ENCODE measurements at regions not wholly inside any gene's neighbourhood (a gene's known extent, or its start where the extent isn't known, plus 50 kb on each side); places are given as distances from the start of the nearest gene placed in this dataset.
"Not testable (repeated sequence)": the region's sequence is repeated elsewhere in the genome, so short reads cannot be mapped to it uniquely, and the experiment has no call there.

DNA sequence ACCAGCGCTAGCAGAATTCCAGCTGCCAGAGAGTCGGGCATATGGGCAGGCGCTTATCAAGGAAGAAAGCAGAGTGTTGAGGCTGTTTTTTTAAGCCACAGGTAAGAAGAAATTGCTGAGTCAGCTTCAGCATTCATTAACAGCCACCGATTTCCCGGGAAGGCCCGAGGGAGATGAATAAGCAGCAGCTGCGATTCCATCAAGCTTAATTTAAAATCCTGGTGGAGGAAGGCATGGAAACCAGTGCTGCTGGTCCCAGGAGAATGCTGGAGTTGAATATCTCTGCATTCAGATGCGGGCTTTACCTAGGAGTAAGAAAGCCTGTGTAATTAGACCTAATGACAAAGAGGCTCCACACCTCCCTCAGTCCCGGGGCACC is 168.8 kb downstream of the BRD1 start (continued):
- no peak for TF ChIP-seq CREB1 (CRISPR knock-in tag; IDR thresholded peaks at IDR 0.05; ENCODE audit: low read depth)

DNA sequence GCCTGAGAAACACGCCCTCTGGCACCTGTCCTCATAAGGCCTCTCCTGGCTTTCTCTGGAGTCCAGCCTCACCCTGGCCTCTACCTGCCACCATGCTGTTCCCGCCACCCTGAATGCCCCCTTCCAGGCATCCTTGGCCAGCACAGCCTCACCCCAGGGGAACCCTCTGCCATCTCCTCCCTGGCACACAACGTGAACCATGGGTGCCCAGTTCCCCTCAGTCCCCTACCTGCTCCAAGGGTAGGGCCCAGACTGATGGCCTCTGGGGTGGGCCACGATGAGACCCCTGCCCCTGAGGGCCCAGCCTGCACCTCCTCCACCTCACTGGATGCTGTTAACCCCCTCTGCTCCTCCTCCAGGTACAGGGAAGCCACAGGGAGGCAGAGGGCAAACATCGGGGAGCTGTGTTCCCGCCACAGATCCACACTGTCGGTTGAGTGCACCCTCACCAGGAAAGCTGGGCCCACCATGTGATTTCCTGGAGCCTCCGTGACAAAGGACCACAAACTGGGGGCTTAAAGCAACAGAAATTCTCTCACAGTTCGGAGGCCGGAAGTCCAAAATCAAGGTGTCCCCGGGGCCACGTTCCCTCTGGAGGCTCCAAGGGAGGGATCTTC is 169.6 kb downstream of the BRD1 start:
- Mint-ChIP-seq H3K4me3 (no peak overlapping the region), H3K9me3 (no peaks in the 10 kb centered on the region), H3K36me3 (ENCODE audit: low read depth) (no peaks in the 10 kb centered on the region), H3K27me3 (ENCODE audit: insufficient read depth, low read depth, poor library complexity) (peaks cover 10% of the 10 kb centered on the region), H3K4me1 (peaks cover 33% of the 10 kb centered on the region), H3K27ac (no peak overlapping the region)
- Histone ChIP-seq H3K27me3 (ENCODE audit: insufficient read depth) (no peaks in the 10 kb centered on the region), H3K4me3 (no peak overlapping the region), H3K36me3 (ENCODE audit: insufficient read depth) (no peaks in the 10 kb centered on the region), H3K79me2 (replicated peaks; ENCODE audit: insufficient read depth) (no peaks in the 10 kb centered on the region), H3F3A (replicated peaks; ENCODE audit: low read depth) (no peaks in the 10 kb centered on the region), H2AFZ (no peak overlapping the region), H3K9me2 (ENCODE audit: insufficient read depth) (no peaks in the 10 kb centered on the region), H3K27ac (ENCODE audit: low read depth) (no peak overlapping the region), H3K4me1 (ENCODE audit: insufficient read depth) (no peaks in the 10 kb centered on the region), H3K4me2 (no peak overlapping the region), H4K20me1 (replicated peaks; ENCODE audit: insufficient read depth) (no peaks in the 10 kb centered on the region)
- TF ChIP-seq JUNB (IDR thresholded peaks at IDR 0.05; ENCODE audit: unreplicated experiment) (no peak), NANOG (IDR thresholded peaks at IDR 0.05; ENCODE audit: borderline replicate concordance) (no peak), CREB1 (CRISPR knock-in tag; IDR thresholded peaks at IDR 0.05; ENCODE audit: low read depth) (no peak), STAT1 (IDR thresholded peaks at IDR 0.05; ENCODE audit: unreplicated experiment) (no peak)
- DNase-seq (ENCODE audit: low spot score): no peak
- ATAC-seq: no peak

DNA sequence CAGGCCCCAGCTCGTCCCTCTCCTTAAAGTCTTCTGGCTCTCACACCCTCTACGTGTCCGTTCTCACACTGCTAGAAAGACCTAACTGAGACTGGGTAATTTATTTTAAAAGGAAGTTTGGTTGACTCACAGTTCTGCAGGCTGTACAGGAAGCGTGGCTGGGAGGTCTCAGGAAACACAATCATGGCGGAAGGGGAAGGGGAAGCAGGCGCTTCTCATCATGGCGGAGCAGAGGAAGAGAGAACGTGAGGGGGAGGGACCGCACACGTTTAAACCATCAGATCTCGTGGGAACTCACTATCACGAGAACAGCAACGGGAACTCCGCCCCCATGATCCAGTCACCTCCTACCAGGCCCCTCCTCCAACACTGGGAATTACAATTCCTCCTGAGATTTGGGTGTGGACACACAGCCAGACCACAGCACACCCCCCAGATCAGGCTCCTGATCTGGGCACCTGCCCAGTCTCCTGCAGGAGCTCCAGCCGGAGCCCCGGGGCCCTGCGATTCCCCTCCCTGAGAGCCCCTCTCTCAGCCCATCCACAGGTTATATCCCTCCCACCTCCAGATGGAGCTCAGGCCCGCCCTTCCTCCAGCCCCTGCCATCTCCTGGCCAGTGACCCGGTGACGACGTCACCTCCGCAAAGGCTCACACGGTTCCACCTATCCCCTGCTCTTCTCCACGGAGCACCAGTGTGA is 170.2 kb downstream of the BRD1 start:
- ATAC-seq (no peak), DNase-seq (ENCODE audit: low spot score) (no peak)
- no peaks in the 10 kb centered on the region for H3F3A ChIP-seq (replicated peaks; ENCODE audit: low read depth)
- H3K9me2 ChIP-seq (ENCODE audit: insufficient read depth): no peaks in the 10 kb centered on the region
- Mint-ChIP-seq H3K27me3 (ENCODE audit: insufficient read depth, low read depth, poor library complexity) (peaks cover 10% of the 10 kb centered on the region), H3K4me1 (peaks cover 30% of the 10 kb centered on the region), H3K9me3 (no peaks in the 10 kb centered on the region), H3K4me3 (no peak overlapping the region), H3K36me3 (ENCODE audit: low read depth) (no peaks in the 10 kb centered on the region), H3K27ac (no peak overlapping the region)
- TF ChIP-seq JUNB (IDR thresholded peaks at IDR 0.05; ENCODE audit: unreplicated experiment): no peak
- TF ChIP-seq, protein P1, sequence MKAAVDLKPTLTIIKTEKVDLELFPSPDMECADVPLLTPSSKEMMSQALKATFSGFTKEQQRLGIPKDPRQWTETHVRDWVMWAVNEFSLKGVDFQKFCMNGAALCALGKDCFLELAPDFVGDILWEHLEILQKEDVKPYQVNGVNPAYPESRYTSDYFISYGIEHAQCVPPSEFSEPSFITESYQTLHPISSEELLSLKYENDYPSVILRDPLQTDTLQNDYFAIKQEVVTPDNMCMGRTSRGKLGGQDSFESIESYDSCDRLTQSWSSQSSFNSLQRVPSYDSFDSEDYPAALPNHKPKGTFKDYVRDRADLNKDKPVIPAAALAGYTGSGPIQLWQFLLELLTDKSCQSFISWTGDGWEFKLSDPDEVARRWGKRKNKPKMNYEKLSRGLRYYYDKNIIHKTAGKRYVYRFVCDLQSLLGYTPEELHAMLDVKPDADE (IDR thresholded peaks at IDR 0.05): no peak
- no peaks in the 10 kb centered on the region for H3K36me3 ChIP-seq (ENCODE audit: insufficient read depth)
- H3K4me3 ChIP-seq: no peak overlapping the region
- no peaks in the 10 kb centered on the region for H4K20me1 ChIP-seq (replicated peaks; ENCODE audit: insufficient read depth)
- H3K27ac ChIP-seq (ENCODE audit: low read depth): no peak overlapping the region
- no peak overlapping the region for H2AFZ ChIP-seq
- no peaks in the 10 kb centered on the region for H3K27me3 ChIP-seq (ENCODE audit: insufficient read depth)
- H3K4me2 ChIP-seq: no peak overlapping the region
- H3K4me1 ChIP-seq (ENCODE audit: insufficient read depth): no peaks in the 10 kb centered on the region
- H3K79me2 ChIP-seq (replicated peaks; ENCODE audit: insufficient read depth): no peaks in the 10 kb centered on the region

- not testable (repeated sequence) for H3K27ac Mint-ChIP-seq
Observed at GRCh38 chr22:49656883-49657274, 170.8 kb downstream of the BRD1 start.

More at GRCh38 chr22:49656883-49657274, 170.8 kb downstream of the BRD1 start:
- H3K27me3 Mint-ChIP-seq (ENCODE audit: insufficient read depth, low read depth, poor library complexity); H3K4me3 Mint-ChIP-seq; H3K4me1 ChIP-seq (ENCODE audit: insufficient read depth); H3K9me3 Mint-ChIP-seq; H3K36me3 ChIP-seq (ENCODE audit: insufficient read depth); DNase-seq (ENCODE audit: low spot score); H3K27ac ChIP-seq (ENCODE audit: low read depth); H3K4me2 ChIP-seq; H3K79me2 ChIP-seq (replicated peaks; ENCODE audit: insufficient read depth); H3K9me2 ChIP-seq (ENCODE audit: insufficient read depth); H3K27me3 ChIP-seq (ENCODE audit: insufficient read depth); H2AFZ ChIP-seq; H3K4me3 ChIP-seq; H3K36me3 Mint-ChIP-seq (ENCODE audit: low read depth); H3F3A ChIP-seq (replicated peaks; ENCODE audit: low read depth); H4K20me1 ChIP-seq (replicated peaks; ENCODE audit: insufficient read depth): not testable (repeated sequence)
- ATAC-seq: peak; percentile 50
- peaks cover 30% of the 10 kb centered on the region for H3K4me1 Mint-ChIP-seq

All from GM23338 (cell line).